ENCODE measurements at regions not wholly inside any gene's neighbourhood (a gene's known extent, or its start where the extent isn't known, plus 50 kb on each side); places are given as distances from the start of the nearest gene placed in this dataset.
A peak's percentile ranks its signal among the peaks of the same experiment; 100 is the strongest.

GRCh38 chr20:54306985-54307710, 99.3 kb downstream of the PFDN4 start:
- Histone ChIP-seq H3K27me3 (ENCODE audit: control insufficient read depth, insufficient read depth, low read length) (no peaks in the 10 kb centered on the region), H3K4me3 (ENCODE audit: insufficient read depth, low read depth, low read length) (no peak overlapping the region), H3K36me3 (replicated peaks; ENCODE audit: control insufficient read depth, insufficient read depth, low read length) (no peaks in the 10 kb centered on the region)
- no peak for DNase-seq

DNA sequence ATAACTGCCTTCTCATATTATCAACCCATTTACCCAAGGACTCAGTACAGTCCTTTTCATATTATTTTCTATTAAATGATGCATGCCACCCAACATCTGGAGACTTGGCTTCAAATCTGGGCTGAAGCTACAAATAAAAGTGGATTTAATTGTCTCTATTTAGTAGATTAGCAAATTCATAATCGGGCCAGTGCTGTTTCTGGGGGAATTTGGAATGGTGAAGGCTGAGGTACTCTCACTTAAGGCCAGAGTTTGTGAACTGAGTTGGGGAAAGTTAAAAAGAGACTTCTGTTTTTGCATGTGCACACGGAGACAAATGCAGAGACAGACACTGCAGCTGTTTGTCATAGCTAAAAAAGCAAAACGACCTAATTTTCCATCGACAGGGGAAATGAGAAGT, 100.9 kb downstream of the PFDN4 start:
- no peak for DNase-seq
- no peaks in the 10 kb centered on the region for H3K27me3 ChIP-seq (ENCODE audit: control insufficient read depth, insufficient read depth, low read length)
- no peaks in the 10 kb centered on the region for H3K36me3 ChIP-seq (replicated peaks; ENCODE audit: control insufficient read depth, insufficient read depth, low read length)
- H3K4me3 ChIP-seq (ENCODE audit: insufficient read depth, low read depth, low read length) = no peak overlapping the region

DNA sequence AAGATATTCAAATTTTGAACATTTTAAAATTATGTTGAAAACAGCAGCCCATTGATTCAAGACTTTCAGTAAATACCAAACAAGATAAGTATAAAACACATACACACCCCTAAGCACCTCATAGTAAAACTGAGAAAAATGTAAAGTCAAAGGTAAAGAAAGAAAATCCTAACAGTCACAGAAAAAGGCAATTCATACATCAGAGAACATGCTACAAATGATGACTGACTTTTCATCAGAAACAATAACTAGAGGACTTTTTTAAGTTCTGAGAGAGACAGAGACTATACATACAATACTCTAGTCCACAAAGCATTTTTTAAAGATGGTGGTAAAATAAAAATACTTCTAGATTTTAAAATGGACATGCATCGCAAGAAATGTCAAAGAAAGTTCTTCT, 111.0 kb downstream of the PFDN4 start:
- no peak for DNase-seq
- no peak overlapping the region for H3K4me3 ChIP-seq (ENCODE audit: insufficient read depth, low read depth, low read length)

DNA sequence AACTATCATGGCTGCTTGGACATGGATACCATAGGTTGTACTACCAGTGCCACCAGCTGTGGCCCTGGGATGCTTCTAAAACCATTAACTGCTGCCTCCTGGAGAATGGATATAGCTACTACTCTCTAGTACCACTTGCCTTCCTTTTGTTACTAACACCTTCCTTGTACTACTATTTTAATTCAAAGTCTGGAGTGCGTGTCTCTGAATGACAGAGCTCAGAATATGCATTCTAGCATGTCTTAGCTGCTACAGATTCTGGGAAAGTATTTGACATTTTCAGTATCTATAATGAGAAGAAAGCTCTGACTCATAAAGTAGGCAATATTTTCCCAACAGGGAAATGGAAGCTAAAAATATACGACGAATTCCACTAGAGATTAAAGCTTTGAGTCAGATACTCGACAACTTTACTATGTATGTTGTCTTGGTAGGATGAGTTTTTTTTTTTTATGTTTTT, 112.3 kb downstream of the PFDN4 start:
- no peak overlapping the region for H3K4me3 ChIP-seq (ENCODE audit: insufficient read depth, low read depth, low read length)
- H3K27me3 ChIP-seq (ENCODE audit: control insufficient read depth, insufficient read depth, low read length) = no peaks in the 10 kb centered on the region; the same call in 1 of the 2 replicates
- no peaks in the 10 kb centered on the region for H3K36me3 ChIP-seq (replicated peaks; ENCODE audit: control insufficient read depth, insufficient read depth, low read length)
- peak; percentile 23 for DNase-seq

More for the DNA sequence above, 111.0 kb downstream of the PFDN4 start:
- H3K27me3 ChIP-seq (ENCODE audit: control insufficient read depth, insufficient read depth, low read length) = no peaks in the 10 kb centered on the region; the same call in 1 of the 2 replicates
- H3K36me3 ChIP-seq (replicated peaks; ENCODE audit: control insufficient read depth, insufficient read depth, low read length) = no peaks in the 10 kb centered on the region

- DNase-seq = no peak
- no peaks in the 10 kb centered on the region for H3K36me3 ChIP-seq (replicated peaks; ENCODE audit: control insufficient read depth, insufficient read depth, low read length)
- H3K4me3 ChIP-seq (ENCODE audit: insufficient read depth, low read depth, low read length) = no peak overlapping the region
- no peaks in the 10 kb centered on the region; the same call in 1 of the 2 replicates for H3K27me3 ChIP-seq (ENCODE audit: control insufficient read depth, insufficient read depth, low read length)
Measured at GRCh38 chr20:54321352-54322087, 113.6 kb downstream of the PFDN4 start.

DNA sequence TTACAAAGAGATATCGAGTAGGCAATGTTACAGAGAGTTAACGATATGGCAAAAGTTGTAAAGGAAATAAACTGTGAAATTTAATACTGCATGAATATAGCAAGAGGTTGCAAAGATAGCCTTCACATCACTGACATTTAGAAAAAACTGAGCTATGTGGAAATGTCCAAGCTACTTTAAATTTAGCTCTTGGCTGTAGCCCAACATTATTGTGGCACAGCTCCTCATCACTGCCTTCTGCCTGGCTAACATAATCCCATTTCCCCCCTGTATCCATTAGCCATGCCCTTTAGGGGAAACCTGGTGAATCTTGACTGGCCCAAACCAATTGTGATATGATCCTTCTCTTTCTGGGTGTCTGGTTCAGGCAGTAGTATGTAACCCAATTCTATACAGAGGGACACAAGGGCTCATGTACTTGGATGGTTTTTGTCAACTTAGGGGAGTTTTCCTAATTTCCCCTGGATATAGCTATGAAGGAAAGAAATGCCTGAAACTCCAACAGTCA, 115.4 kb downstream of the PFDN4 start:
- no peaks in the 10 kb centered on the region for H3K36me3 ChIP-seq (replicated peaks; ENCODE audit: control insufficient read depth, insufficient read depth, low read length)
- no peak overlapping the region for H3K4me3 ChIP-seq (ENCODE audit: insufficient read depth, low read depth, low read length)

DNA sequence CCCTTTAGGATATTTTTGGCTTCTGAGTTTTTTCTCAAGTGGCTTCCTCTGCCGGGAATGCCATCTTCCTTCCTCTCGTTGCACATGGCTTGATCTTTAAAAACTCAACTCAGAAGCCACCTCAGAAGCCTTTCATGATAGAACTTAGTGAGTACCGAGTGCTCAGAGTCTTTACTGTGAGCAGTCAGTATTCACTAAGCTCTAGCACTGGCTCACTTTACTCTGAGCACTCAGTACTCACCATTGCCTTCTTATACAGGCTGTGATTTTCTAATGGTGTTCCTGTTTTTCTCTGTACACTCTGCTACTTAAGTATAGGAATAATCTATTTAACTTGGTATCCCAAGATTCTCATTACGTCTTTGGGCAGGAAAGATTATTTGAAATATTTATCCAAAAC, 116.2 kb downstream of the PFDN4 start:
- Histone ChIP-seq H3K36me3 (replicated peaks; ENCODE audit: control insufficient read depth, insufficient read depth, low read length) (no peaks in the 10 kb centered on the region), H3K27me3 (ENCODE audit: control insufficient read depth, insufficient read depth, low read length) (no peaks in the 10 kb centered on the region; the same call in 1 of the 2 replicates), H3K4me3 (ENCODE audit: insufficient read depth, low read depth, low read length) (no peak overlapping the region)
- no peak for DNase-seq

More for the DNA sequence above, 115.4 kb downstream of the PFDN4 start:
- no peaks in the 10 kb centered on the region; the same call in 1 of the 2 replicates for H3K27me3 ChIP-seq (ENCODE audit: control insufficient read depth, insufficient read depth, low read length)
- DNase-seq = no peak

- Histone ChIP-seq H3K27me3 (ENCODE audit: control insufficient read depth, insufficient read depth, low read length) (no peaks in the 10 kb centered on the region; the same call in 1 of the 2 replicates), H3K4me3 (ENCODE audit: insufficient read depth, low read depth, low read length) (no peak overlapping the region), H3K36me3 (replicated peaks; ENCODE audit: control insufficient read depth, insufficient read depth, low read length) (no peaks in the 10 kb centered on the region)
- DNase-seq = no peak
Measured at GRCh38 chr20:54324652-54325285, 116.9 kb downstream of the PFDN4 start.

DNA sequence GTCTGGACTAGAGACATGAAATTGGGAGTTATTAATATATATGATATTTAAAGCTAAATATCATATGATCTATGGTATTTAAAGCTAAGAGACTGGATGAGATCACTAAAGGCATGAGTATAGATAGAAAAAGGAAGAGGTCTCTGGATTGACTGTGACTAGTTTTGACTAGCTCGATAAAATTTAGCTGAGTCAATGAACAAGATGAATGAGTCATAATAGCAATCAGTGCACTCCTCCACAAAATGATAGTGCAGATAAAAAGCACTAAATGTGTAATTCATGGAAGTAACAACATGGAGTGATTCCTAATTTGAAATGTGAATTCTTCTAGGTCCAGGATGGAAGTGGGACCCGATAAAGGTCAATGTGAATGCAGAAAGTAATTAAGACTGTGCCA, 127.4 kb downstream of the PFDN4 start:
- no peak overlapping the region for H3K4me3 ChIP-seq (ENCODE audit: insufficient read depth, low read depth, low read length)
- DNase-seq = no peak
- no peaks in the 10 kb centered on the region for H3K27me3 ChIP-seq (ENCODE audit: control insufficient read depth, insufficient read depth, low read length)
- H3K36me3 ChIP-seq (replicated peaks; ENCODE audit: control insufficient read depth, insufficient read depth, low read length) = no peaks in the 10 kb centered on the region

DNA sequence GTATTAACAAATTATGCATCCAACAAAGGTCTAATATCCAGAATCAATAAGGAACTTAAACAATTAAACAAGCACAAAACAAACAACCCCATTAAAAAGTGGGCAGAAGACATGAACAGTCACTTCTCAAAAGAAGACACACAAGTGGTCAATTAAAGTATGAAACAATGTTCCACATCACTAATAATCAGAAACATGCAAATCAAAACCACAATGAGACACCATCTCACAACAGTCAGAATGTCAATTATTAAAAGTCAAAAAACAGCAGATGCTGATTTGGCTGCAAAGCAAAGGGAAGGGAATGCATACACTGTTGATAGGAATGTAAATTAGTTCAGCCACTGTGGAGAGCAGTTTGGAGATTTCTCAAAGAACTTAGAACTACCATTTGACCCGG, 129.3 kb downstream of the PFDN4 start:
- Histone ChIP-seq H3K36me3 (replicated peaks; ENCODE audit: control insufficient read depth, insufficient read depth, low read length) (no peaks in the 10 kb centered on the region), H3K4me3 (ENCODE audit: insufficient read depth, low read depth, low read length) (no peak overlapping the region)

GRCh38 chr20:54339093-54339492, 131.2 kb downstream of the PFDN4 start:
- Histone ChIP-seq H3K36me3 (replicated peaks; ENCODE audit: control insufficient read depth, insufficient read depth, low read length) (no peaks in the 10 kb centered on the region), H3K27me3 (ENCODE audit: control insufficient read depth, insufficient read depth, low read length) (no peaks in the 10 kb centered on the region), H3K4me3 (ENCODE audit: insufficient read depth, low read depth, low read length) (no peak overlapping the region)
- no peak for DNase-seq

More for the DNA sequence above, 129.3 kb downstream of the PFDN4 start:
- no peak for DNase-seq
- no peaks in the 10 kb centered on the region for H3K27me3 ChIP-seq (ENCODE audit: control insufficient read depth, insufficient read depth, low read length)

DNA sequence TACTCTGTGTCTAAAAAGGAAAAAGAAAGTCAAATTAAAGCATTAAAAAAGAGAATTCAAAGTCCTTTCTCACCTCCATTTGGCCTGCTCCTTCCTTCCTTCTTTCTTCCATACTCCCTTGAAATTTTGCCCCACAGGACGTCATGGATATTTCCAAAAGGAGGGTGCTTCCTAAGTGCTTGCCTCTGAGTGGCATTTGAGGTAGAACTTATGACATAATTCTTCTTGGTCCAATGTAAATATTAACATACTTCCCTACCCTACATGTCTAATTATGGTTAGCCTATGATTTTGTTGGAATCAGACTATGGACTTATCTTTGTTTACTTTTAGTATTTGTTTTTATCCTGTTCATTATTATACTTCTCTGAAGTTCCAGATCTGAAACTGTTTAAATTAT, 132.3 kb downstream of the PFDN4 start:
- H3K36me3 ChIP-seq (replicated peaks; ENCODE audit: control insufficient read depth, insufficient read depth, low read length) = no peaks in the 10 kb centered on the region
- no peaks in the 10 kb centered on the region for H3K27me3 ChIP-seq (ENCODE audit: control insufficient read depth, insufficient read depth, low read length)
- no peak overlapping the region for H3K4me3 ChIP-seq (ENCODE audit: insufficient read depth, low read depth, low read length)
- no peak for DNase-seq

GRCh38 chr20:54340667-54341081, 132.8 kb downstream of the PFDN4 start:
- H3K27me3 ChIP-seq (ENCODE audit: control insufficient read depth, insufficient read depth, low read length) = no peaks in the 10 kb centered on the region
- no peak overlapping the region for H3K4me3 ChIP-seq (ENCODE audit: insufficient read depth, low read depth, low read length)
- no peak for DNase-seq
- H3K36me3 ChIP-seq (replicated peaks; ENCODE audit: control insufficient read depth, insufficient read depth, low read length) = no peaks in the 10 kb centered on the region

- Histone ChIP-seq H3K4me3 (ENCODE audit: insufficient read depth, low read depth, low read length) (no peak overlapping the region), H3K36me3 (replicated peaks; ENCODE audit: control insufficient read depth, insufficient read depth, low read length) (no peaks in the 10 kb centered on the region), H3K27me3 (ENCODE audit: control insufficient read depth, insufficient read depth, low read length) (no peaks in the 10 kb centered on the region)
- DNase-seq = no peak
Measured at GRCh38 chr20:54342258-54342920, 133.0 kb upstream of the DOK5 start.

All from H7 (cell line).